ENCODE measurements at regions not wholly inside any gene's neighbourhood (a gene's known extent, or its start where the extent isn't known, plus 50 kb on each side); places are given as distances from the start of the nearest gene placed in this dataset.
"Not testable (repeated sequence)": the region's sequence is repeated elsewhere in the genome, so short reads cannot be mapped to it uniquely, and the experiment has no call there.

DNA sequence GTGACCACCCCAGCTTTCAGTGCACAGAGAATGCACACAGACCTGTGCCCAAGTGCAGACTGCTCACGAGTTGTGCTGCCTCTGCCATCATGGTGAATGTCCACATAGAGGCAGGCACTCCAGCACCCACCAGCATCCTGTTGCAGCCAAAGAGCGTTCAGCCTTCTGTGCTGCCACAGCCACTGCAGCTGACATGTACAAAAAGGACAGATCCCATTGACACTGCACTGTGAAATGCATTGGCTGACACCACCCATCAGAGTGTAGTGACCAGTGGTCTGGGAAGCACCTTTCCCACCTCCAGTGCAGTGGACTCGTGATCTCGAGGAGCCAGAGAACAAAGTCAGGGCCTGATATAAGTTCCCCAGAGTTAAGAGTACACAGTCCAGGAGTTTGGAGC, 260.3 kb downstream of the RAP2B start:
- no peak for DNase-seq (ENCODE audit: low spot score)
- in situ Hi-C loops (cut with HindIII; ENCODE audit: low sequenced_read_pairs): no loop called here

DNA sequence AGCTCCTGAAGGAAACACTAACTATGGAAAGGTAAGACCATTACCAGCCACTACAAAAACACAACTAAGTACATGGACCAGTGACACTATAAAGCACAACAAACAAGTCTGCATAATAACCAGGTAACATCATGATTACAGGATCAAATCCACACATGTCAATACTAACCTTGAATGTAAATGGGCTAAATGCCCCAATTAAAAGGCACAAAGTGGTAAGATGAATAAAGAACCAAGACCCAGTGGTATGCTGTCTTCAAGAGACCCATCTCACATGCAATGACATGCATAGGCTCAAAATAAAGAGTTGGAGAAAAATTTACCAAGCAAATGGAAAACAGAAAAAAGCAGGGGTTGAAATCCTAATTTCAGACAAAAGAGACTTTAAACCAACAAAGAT, 261.8 kb downstream of the RAP2B start:
- DNase-seq (ENCODE audit: low spot score); in situ Hi-C loops (cut with HindIII; ENCODE audit: low sequenced_read_pairs): not testable (repeated sequence)

DNA sequence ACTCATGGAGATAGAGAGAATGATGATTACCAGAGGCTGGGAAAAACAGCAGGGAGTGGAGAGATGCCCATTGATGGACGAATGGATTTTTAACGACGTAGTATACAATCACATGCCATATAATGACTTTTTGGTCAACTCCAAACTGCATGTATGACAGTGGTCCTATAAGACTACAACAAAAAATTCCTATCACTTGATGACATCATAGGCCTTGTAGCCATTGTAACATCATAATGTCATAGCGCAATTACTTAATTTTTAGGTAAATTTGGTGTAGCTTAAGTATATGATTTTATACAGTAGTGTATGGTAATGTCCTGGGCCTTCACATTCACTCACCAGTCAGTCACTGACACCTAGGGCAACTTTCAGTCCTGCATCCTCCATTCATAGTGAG, 264.3 kb downstream of the RAP2B start:
- no peak for DNase-seq (ENCODE audit: low spot score)
- in situ Hi-C loops (cut with HindIII; ENCODE audit: low sequenced_read_pairs): no loop called here

DNA sequence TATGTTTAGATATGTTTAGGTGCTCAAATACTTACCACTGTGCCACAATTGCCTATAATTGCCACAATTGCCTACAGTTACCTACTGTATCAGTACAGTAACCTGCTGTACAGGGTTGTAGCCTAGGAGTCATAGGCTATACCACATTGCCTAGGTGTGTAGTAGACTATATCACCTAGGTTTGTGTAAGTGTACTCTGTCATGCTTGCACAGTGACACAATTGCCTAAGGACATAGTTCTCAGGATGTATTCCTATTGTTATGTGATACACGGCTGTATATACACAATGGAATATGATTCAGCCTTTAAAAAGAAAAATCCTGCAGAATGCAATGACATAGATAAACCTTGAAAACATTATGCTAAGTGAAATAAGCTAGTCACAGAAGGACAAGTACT, 264.8 kb downstream of the RAP2B start:
- no peak for DNase-seq (ENCODE audit: low spot score)
- in situ Hi-C loops (cut with HindIII; ENCODE audit: low sequenced_read_pairs): no loop called here

DNA sequence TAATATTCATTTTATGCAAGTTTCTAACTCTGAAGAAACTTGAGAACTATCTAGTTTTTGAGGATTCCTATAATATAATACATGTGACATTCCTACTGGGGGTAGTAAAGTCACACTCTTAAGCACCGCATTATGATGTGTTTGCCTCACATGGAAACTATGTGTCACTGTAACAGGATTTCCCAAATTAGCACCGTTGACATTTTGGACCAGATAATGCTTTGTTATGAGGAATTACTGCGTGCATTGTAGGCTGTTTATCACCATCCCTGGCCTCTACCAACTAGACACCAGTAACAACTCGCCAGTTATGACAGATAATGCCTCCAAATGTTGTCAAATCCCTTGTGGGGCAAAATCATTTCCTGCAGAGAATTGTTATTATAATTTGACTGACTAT, 267.8 kb downstream of the RAP2B start:
- in situ Hi-C loops (cut with HindIII; ENCODE audit: low sequenced_read_pairs): no loop called here
- no peak for DNase-seq (ENCODE audit: low spot score)

DNA sequence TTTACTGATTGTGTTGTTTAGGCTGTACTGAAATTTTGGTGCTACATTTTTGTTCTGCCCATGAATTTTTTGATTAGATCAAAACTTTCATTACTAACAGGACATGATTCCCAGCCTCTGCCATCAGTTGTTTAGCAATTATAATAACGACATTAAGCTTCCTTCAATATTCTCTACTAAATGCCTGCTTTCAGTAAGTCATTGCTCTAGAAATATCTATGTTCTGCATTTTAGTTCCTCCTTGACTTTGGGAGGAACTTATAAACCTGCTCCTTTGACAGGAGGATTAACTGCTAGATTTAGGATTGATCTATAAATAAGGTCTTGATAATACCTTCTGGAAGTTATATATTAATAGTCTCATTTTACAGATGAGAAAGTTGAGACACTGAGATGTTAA, 269.1 kb downstream of the RAP2B start:
- in situ Hi-C loops (cut with HindIII; ENCODE audit: low sequenced_read_pairs): no loop called here
- DNase-seq (ENCODE audit: low spot score): no peak

DNA sequence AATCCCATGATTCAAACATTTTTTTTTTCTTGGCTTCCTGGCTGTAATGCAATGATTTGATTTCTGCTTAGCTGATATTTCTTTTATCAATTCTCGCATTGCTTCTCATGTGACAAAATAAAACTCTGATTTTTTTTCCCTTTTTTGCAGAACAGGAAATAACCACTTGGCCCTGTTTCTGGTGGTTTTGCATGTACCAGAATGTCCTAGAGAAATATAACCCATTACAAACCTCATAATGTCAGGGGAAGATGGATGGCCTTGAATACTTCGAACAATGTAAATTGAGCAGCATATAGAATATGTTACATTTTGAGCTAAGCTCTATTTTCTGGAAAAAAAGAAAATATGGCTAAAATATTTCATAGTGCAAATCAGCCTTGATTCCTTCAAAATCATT, 275.6 kb downstream of the RAP2B start:
- no peak for DNase-seq (ENCODE audit: low spot score)
- in situ Hi-C loops (cut with HindIII; ENCODE audit: low sequenced_read_pairs): no loop called here

DNA sequence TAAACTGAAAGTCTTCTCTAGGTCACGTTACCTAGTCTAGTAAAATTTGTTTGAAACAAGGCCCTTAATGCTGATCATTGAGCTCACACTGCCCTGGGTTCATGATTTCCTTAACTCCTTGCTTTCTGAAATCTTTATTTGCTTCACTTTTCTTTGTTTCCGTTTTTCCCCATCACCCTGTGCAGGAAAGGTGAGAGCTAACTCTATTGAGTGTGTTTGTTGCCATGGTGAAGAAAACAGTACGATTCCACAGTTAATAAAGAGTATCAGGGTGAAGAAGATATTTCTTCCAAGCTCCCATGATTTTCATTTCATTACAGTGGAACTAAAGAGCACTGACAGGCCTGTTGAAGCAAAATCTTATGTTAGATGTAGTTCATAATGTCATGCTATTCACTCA, 276.2 kb downstream of the RAP2B start:
- no peak for DNase-seq (ENCODE audit: low spot score)
- in situ Hi-C loops (cut with HindIII; ENCODE audit: low sequenced_read_pairs): no loop called here

DNA sequence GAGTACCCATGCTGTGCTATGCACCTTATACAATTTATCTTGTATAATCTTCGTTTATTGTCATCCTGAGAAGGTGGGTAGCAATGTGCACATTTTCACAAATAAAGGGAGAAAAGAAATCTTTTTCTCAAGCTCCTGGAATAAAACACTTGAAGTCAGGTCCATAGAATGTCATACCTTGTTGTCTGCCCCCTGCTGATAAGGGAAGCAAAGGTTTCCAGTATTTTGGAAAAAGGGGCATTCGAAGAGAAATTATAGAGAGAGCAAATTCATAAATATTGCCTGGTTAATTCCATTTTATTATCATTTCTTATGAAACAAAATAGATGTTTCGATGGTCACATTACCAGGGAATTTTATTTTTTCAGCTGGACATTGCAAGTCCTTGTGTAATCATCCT, 277.8 kb downstream of the RAP2B start:
- no peak for DNase-seq (ENCODE audit: low spot score)
- in situ Hi-C loops (cut with HindIII; ENCODE audit: low sequenced_read_pairs): no loop called here

DNA sequence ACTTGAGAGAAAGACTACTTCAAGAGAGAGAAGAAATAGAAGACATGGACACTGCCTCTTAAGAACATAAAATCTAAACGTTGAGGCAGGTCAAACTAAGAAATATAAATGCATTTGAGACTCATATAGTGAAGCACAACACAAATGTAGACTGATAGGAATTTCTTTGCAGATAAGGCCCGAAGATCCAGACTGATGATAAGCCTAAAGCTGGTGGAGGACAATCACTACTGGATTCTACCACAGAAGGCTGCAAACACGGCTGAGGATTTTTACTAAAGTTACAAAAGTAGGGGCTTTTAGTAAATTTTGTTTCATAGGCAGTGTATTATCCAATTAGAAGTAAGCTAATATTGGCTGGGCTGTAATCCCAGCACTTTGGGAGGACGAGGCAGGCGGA, 278.3 kb downstream of the RAP2B start:
- no peak for DNase-seq (ENCODE audit: low spot score)

DNA sequence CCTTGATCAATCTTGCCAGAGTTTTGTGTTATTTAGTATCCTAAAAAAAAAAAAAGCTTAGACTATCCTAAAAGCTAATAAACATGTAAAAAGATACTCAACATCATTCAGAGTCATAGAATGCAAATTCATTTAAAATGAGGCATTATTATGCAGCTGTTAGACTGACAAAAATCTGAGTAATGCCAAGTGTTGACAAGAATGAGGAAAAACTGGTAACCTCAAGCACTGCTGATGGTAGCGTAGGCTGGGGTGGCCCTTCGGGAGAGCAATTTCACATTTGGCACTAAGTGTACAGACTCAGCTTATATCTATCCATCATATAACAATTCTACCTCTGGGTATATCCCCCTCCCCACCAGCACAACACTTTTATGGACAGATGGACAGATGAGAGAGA, 280.4 kb downstream of the RAP2B start:
- no peak for DNase-seq (ENCODE audit: low spot score)
- in situ Hi-C loops (cut with HindIII; ENCODE audit: low sequenced_read_pairs): no loop called here

More for the DNA sequence above, 278.3 kb downstream of the RAP2B start:
- in situ Hi-C loops (cut with HindIII; ENCODE audit: low sequenced_read_pairs): no loop called here

DNA sequence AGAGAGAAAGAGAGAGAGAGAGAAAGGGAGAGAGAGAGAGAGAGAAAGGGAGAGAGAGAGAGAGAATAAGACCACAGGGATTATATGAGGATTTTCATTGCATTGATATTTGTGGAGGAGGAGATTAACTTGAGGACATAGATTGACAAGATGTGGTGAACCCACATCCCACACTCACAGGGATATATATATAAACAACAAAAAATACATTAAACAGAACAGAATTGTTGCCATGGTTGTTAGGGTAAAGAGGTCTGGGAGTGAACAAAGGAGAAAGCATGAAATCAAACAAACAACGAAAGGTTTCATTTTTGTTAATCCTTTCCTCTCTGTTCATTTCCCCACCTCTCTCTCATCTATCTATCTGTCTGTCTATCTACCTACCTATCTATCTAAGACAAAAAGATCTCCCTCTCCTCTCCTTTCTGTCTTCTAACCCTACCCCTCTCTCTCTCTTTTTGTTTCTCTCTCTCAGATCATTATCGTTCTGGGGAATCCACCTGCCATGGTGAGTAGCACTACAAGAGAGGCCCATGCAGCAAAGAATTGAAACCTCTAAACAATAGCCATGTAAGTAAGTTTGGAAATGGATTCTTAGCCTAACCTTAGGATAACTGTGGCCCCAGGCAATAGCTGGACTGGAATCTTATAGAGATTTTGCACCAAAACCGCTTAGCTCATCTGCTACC, 280.9 kb downstream of the RAP2B start:
- DNase-seq (ENCODE audit: low spot score): no peak
- in situ Hi-C loops (cut with HindIII; ENCODE audit: low sequenced_read_pairs): no loop called here

DNA sequence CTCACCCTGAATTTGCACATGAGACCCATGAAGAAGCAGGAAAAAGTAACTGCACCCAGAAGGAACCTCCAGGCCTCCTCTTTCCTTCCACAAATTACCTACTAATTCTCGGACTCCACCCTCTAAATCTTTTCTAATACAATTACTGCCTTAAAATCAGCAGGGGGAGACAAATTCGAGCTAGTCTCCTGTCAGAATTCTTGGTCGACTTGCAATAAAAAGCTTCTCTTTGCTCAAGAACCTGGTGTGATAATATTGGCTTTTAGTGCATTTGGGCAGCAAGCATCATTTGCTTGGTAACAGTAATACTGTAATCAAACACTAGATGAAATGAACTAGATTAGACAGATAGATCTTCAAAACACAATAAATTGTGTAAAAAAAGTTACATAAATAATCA, 281.9 kb downstream of the RAP2B start:
- no peak for DNase-seq (ENCODE audit: low spot score)
- in situ Hi-C loops (cut with HindIII; ENCODE audit: low sequenced_read_pairs): no loop called here

DNA sequence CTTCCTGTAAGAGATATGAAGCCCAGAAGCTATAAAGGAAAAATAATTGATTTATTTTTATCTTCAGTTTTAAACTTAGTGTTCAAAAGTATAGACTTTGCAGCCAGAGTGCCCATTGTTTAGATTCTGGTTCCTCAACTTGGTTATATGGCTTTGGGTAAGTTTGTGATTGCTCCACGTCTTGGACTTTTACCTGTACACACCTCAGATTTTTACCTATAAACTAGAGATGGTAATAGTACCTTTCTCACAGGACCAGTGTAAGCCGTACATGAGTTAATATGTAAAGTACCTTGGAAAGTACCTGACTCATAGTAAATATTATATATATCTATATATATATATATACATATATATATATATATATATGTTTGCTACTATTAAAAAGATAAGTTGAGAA, 283.8 kb downstream of the RAP2B start:
- in situ Hi-C loops (cut with HindIII; ENCODE audit: low sequenced_read_pairs): no loop called here
- no peak for DNase-seq (ENCODE audit: low spot score)

DNA sequence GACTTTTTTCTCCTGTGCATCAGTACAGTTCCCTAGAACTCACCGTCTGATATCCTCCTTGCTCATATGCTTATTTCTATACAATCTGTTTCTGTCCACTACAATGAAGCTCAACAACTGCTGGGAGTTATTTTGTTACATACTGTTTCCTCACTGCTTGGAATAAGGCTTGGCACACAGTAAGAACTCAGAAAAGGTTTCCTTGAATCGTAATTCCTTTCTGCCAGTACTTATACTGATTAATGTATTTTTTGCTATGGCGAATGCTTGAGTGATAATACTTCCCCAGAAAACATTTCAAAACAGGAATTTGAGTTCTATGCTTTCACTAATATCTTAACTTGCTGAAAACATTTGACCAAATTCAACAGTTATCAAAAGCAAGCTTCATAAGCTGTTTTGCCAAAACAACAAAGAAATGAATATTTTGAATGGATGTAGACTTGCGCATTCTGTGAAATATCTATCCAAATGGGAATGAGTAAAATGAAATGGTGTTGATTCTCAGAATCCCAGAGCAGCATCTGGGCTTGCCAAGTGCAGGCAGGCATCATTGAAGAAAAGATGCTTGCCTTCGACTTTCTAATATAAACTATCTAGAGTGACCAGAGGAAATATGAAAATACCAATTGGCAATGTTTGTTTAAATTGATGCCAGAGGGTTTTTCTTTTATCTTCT, 286.3 kb downstream of the RAP2B start:
- in situ Hi-C loops (cut with HindIII; ENCODE audit: low sequenced_read_pairs): no loop called here
- DNase-seq (ENCODE audit: low spot score): no peak

DNA sequence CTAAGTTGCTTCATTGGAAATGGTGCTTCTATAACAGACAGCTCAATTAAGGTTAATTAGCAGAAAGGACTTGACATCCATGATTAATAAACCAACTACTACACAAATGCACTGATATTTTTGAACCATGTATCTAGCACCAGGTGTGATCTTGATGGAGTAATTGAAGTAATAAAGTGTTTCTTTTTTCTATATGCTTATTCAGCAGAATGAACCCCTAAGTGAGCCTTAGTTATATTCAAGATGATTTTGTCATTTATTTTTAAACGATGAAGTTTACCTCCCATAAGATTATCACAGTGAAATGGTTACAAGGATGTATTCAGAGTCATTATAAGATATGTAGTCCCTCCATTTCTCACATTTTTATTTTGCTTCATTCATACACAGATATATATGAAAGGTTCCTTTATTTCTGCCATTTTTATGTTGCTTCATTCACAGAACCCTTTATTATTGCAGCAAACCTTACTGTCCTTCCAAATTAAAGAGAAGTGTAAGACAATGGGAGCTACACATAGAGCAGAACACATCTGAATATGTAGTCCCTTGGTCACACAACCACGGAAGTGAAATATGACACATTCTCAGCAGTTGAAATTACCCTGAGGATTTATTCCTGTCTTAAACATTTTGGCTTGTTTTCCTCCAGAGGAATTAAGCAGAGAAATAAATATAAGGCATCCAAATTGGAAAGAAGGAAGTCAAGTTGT, 295.0 kb downstream of the RAP2B start:
- DNase-seq (ENCODE audit: low spot score): no peak
- in situ Hi-C loops (cut with HindIII; ENCODE audit: low sequenced_read_pairs): no loop called here

DNA sequence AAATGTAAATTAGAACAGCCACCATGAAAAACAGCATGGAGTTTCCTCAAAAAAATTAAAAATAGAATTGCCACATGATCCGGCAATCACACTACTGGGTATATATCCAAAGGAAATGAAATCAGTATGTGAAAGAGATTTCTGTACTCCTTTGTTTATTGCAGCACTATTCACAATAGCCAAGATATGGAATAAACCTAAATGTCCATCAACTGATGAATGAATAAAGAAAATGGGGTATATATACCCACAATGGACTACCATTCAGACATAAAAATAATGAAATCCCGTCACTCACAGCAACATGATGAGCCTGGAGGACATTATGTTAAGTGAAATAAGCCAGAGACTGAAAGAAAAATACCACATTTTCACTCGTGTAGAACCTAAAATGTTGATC, 296.9 kb downstream of the RAP2B start:
- in situ Hi-C loops (cut with HindIII; ENCODE audit: low sequenced_read_pairs): no loop called here
- no peak for DNase-seq (ENCODE audit: low spot score)

DNA sequence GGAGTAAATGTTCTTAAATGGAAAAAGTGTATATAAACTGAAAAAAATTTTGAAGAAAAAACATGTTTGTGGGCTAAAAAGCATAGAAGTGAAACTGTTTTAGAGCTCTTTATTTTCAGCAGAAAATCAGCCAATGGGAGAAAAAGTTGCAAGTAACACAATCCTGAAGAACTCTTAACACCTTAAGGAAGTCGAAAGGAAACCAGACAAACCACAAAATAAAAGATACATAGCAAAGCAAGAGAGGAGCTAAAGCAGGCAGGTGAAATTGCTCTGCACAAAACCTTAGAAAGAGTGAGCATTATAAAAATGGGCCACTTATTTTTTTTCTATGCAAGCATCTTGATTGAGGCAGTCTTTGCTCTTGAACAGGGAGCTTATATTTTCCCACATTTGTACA, 300.5 kb downstream of the RAP2B start:
- DNase-seq (ENCODE audit: low spot score): no peak
- in situ Hi-C loops (cut with HindIII; ENCODE audit: low sequenced_read_pairs): no loop called here

DNA sequence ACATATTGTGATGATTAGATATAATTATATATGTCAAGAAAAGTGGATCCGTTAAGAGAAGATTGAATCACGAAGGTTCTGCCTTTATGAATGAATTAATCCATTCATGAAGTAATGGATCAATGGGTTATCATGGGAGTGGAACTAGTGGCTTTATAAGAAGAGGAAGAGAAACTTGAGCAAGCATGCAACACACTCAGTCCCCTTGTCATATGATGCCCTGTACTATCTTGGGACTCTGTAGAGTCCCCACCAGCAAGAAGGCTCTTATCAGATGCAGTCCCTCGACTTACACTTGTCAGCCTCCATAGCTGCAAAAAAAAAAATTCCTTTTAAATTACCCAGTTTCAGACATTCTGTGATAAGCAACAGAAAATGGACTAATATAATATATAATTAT, 301.9 kb downstream of the RAP2B start:
- no peak for DNase-seq (ENCODE audit: low spot score)
- in situ Hi-C loops (cut with HindIII; ENCODE audit: low sequenced_read_pairs): no loop called here

DNA sequence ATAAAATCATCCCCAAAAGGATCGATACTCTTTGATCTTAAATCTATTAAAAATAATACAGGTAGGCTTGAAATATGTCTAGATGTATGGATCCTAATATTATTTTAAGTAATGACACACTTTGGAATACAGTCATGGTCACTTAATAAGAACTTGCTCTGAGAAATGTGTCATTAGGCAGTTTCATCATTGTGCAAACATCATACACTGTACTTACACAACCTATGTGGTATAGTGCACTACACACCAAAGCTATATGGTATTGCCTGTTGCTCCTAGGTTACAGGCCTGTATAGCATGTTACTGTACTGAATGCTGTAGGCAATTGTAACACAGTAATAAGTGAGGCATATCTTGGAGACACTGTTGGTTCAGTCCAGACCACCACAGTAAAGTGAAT, 307.1 kb downstream of the RAP2B start:
- DNase-seq (ENCODE audit: low spot score): no peak

DNA sequence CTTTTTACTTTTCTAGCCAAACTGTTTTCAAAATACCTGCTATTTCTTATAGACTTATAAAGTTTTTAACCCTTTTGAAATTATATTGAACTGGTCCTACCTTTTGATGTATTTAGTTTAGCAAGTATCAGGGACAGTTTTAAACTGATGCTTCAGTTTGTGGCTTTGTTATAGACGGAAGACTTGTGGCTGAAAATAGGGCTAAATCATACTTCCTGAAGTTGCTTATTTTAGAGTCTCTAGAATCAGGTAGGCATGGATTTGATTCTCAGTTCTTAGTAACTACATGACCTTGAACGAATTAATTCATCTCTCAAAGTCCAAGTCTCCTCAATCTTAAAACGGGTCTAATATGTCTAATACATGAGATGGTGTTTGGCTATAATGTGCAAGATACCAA, 322.8 kb downstream of the RAP2B start:
- no peak for DNase-seq (ENCODE audit: low spot score)
- in situ Hi-C loops (cut with HindIII; ENCODE audit: low sequenced_read_pairs): no loop called here

More for the DNA sequence above, 307.1 kb downstream of the RAP2B start:
- in situ Hi-C loops (cut with HindIII; ENCODE audit: low sequenced_read_pairs): no loop called here

Measured in G401 (cell line).